Calu3 (cell line): ENCODE measurements at regions not wholly inside any gene's neighbourhood (a gene's known extent, or its start where the extent isn't known, plus 50 kb on each side); places are given as distances from the start of the nearest gene placed in this dataset.

Experiments used
- BruUV-seq: library from RNA; stranded (reverse); fragments of 400-500 nt; replicated peaks from 2 replicates; lab custom pipeline; 2021; lab: Mats Ljungman, UMichigan
- CTCF ChIA-PET: fragments of 300-600 bp; sonication (Branson Sonifier 250); formaldehyde crosslinking; loops from one replicate; lab custom pipeline; 2022; ENCODE audit warnings: antibody characterized with exemption; lab: Charles Lee
- DNase-seq: peaks from one replicate; pipeline ENCODE4 v3.0.0; 2022
- H3K27ac Mint-ChIP-seq: one replicate; pipeline ENCODE4 v1.8.0; 2022; ENCODE audit warnings: mixed read lengths; ENCODE audit not compliant: unreplicated experiment
- H3K27me3 Mint-ChIP-seq: one replicate; pipeline ENCODE4 v1.8.0; 2022; ENCODE audit warnings: mixed read lengths; ENCODE audit not compliant: unreplicated experiment
- H3K36me3 Mint-ChIP-seq: one replicate; pipeline ENCODE4 v1.8.0; 2022; ENCODE audit warnings: mild to moderate bottlenecking, moderate library complexity, mixed read lengths; ENCODE audit not compliant: insufficient read depth, unreplicated experiment
- H3K4me1 Mint-ChIP-seq: one replicate; pipeline ENCODE4 v1.8.0; 2022; ENCODE audit warnings: mild to moderate bottlenecking, low read depth, mixed read lengths; ENCODE audit not compliant: unreplicated experiment
- H3K4me3 Mint-ChIP-seq: one replicate; pipeline ENCODE4 v1.8.0; 2022; ENCODE audit warnings: mild to moderate bottlenecking, low read depth, moderate library complexity, mixed read lengths; ENCODE audit not compliant: unreplicated experiment
- H3K9me3 Mint-ChIP-seq: one replicate; pipeline ENCODE4 v1.8.0; 2022; ENCODE audit warnings: low read depth, mixed read lengths; ENCODE audit not compliant: unreplicated experiment
- CTCF ChIP-seq: fragments of 200-600 bp; IDR thresholded peaks from one replicate; pipeline ENCODE4 v1.8.0; 2022; ENCODE audit warnings: antibody characterized with exemption; ENCODE audit not compliant: unreplicated experiment
- intact Hi-C: fragments of 100-400 bp; cut with micrococcal nuclease; formaldehyde crosslinking; loops from one replicate; pipeline ENCODE4 v1.10.0; 2022; ENCODE audit not compliant: unreplicated experiment

GRCh38 chr1:17935230-17935629, 172.4 kb upstream of the IGSF21 start:
- intact Hi-C loops, result no loop called here
- Mint-ChIP-seq H3K36me3 (no peaks in the 10 kb centered on the region), H3K4me1 (no peaks in the 10 kb centered on the region), H3K9me3 (no peaks in the 10 kb centered on the region), H3K27me3 (peaks cover 96% of the 10 kb centered on the region), H3K27ac (no peak overlapping the region), H3K4me3 (no peak overlapping the region)
- no TSS peak for BruUV-seq
- CTCF ChIA-PET, result no interaction called here
- no peak for DNase-seq
- no peak for TF ChIP-seq CTCF

GRCh38 chr1:17941431-17942189, 166.0 kb upstream of the IGSF21 start:
- H3K4me1 Mint-ChIP-seq, result no peaks in the 10 kb centered on the region
- peaks cover 74% of the 10 kb centered on the region for H3K27me3 Mint-ChIP-seq
- H3K36me3 Mint-ChIP-seq, result no peaks in the 10 kb centered on the region
- CTCF ChIA-PET, result no interaction called here
- TF ChIP-seq CTCF, result no peak
- no peaks in the 10 kb centered on the region for H3K9me3 Mint-ChIP-seq
- H3K27ac Mint-ChIP-seq, result no peak overlapping the region
- intact Hi-C loops, result no loop called here
- DNase-seq, result no peak
- no peak overlapping the region for H3K4me3 Mint-ChIP-seq
- BruUV-seq, result no TSS peak

GRCh38 chr1:17943506-17943905, 164.1 kb upstream of the IGSF21 start:
- H3K9me3 Mint-ChIP-seq, result no peaks in the 10 kb centered on the region
- DNase-seq, result no peak
- CTCF ChIA-PET, result no interaction called here
- H3K27me3 Mint-ChIP-seq, result peaks cover 68% of the 10 kb centered on the region
- H3K4me1 Mint-ChIP-seq, result no peaks in the 10 kb centered on the region
- no peak overlapping the region for H3K27ac Mint-ChIP-seq
- H3K36me3 Mint-ChIP-seq, result no peaks in the 10 kb centered on the region
- BruUV-seq, result no TSS peak
- H3K4me3 Mint-ChIP-seq, result no peak overlapping the region
- intact Hi-C loops, result no loop called here
- no peak for TF ChIP-seq CTCF

GRCh38 chr1:17944646-17945045, 163.0 kb upstream of the IGSF21 start:
- Mint-ChIP-seq H3K27ac (no peak overlapping the region), H3K4me3 (no peak overlapping the region), H3K36me3 (no peaks in the 10 kb centered on the region), H3K4me1 (no peaks in the 10 kb centered on the region), H3K27me3 (peaks cover 67% of the 10 kb centered on the region), H3K9me3 (no peaks in the 10 kb centered on the region)
- DNase-seq, result no peak
- TF ChIP-seq CTCF, result no peak
- CTCF ChIA-PET, result no interaction called here
- BruUV-seq, result no TSS peak
- intact Hi-C loops, result no loop called here
